Immature natural killer cell (primary cell): ENCODE measurements at regions not wholly inside any gene's neighbourhood (a gene's known extent, or its start where the extent isn't known, plus 50 kb on each side); places are given as distances from the start of the nearest gene placed in this dataset.

Source experiments
- DNase-seq, 3 donors: peaks; one replicate each; pipeline ENCODE4 v3.0.0; 2022; ENCODE audit warnings: mixed read lengths in 1 of 3
- H3K27ac Mint-ChIP-seq, 6 donors: one replicate each; pipeline ENCODE4 v1.8.0; 2020; ENCODE audit warnings: mixed read lengths in 6 of 6, mild to moderate bottlenecking in 5 of 6, inconsistent platforms in 4 of 6, moderate library complexity in 3 of 6
- H3K27me3 Mint-ChIP-seq, 3 donors: one replicate each; pipeline ENCODE4 v1.8.0; 2020 to 2021; ENCODE audit warnings: low read depth in 3 of 3, mild to moderate bottlenecking in 3 of 3, mixed read lengths in 3 of 3, moderate library complexity in 3 of 3, inconsistent platforms in 1 of 3
- H3K36me3 Mint-ChIP-seq, 3 donors: one replicate each; pipeline ENCODE4 v1.8.0; 2020; ENCODE audit warnings: mixed read lengths in 3 of 3, inconsistent platforms in 2 of 3, mild to moderate bottlenecking in 2 of 3
- H3K4me1 Mint-ChIP-seq, 2 donors: one replicate each; pipeline ENCODE4 v1.8.0; 2020; ENCODE audit warnings: inconsistent platforms in 2 of 2, mild to moderate bottlenecking in 2 of 2, mixed read lengths in 2 of 2, moderate library complexity in 1 of 2
- H3K4me3 Mint-ChIP-seq, 5 donors: one replicate each; pipeline ENCODE4 v1.8.0; 2020; ENCODE audit warnings: mild to moderate bottlenecking in 5 of 5, mixed read lengths in 5 of 5, inconsistent platforms in 3 of 5, moderate library complexity in 3 of 5
- H3K9me3 Mint-ChIP-seq, 6 donors: one replicate each; pipeline ENCODE4 v1.8.0; 2020; ENCODE audit warnings: mild to moderate bottlenecking in 6 of 6, mixed read lengths in 6 of 6, inconsistent platforms in 4 of 6, moderate library complexity in 3 of 6

DNA sequence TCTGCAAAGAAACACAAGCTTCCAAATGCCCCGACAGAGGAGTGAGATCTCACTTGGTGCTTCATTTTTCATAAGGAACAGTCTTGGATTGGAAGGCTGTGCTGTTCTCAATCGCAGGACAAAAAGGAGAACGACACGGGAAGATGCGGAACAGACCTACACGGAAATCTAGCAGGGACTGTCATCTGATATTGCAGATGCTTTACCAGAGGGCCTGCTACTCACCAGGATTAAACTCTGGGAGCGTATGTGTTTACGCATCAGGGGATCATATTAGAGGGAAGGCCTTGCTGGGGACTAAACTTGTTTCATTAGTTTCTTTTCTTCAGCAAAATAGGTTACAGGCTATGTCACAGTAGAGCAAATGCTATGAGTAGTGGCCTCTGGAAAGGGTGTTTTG, 82.8 kb upstream of the EEPD1 start:
- Mint-ChIP-seq H3K36me3 (no peaks in the 10 kb centered on the region), H3K27me3 (peaks cover 0 to 8% (median 2%) of the 10 kb centered on the region in 3 donors), H3K4me3 (no peak overlapping the region), H3K9me3 (no peaks in the 10 kb centered on the region), H3K27ac (no peak overlapping the region), H3K4me1 (no peaks in the 10 kb centered on the region)
- no peak for DNase-seq

DNA sequence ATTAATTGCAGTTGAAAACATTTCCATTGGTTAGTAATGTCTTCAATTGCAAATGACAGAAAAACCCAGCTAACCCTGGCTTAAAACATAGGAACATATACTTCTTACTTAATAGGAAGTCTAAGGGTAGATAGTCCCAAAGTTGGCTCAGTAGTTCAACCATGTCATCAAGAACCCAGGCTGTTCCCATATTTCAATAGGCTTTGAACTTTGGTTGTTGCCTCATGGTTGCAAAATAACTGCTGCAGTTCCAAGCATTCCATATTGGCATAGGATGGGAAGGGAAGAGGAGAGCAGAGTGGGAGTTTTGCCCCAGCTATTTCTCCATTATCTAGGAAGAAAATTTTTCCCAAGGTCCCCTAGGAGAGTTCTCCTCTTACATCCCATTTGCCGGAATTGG, 81.4 kb upstream of the EEPD1 start:
- H3K9me3 Mint-ChIP-seq = no peaks in the 10 kb centered on the region
- H3K4me3 Mint-ChIP-seq = no peak overlapping the region

DNA sequence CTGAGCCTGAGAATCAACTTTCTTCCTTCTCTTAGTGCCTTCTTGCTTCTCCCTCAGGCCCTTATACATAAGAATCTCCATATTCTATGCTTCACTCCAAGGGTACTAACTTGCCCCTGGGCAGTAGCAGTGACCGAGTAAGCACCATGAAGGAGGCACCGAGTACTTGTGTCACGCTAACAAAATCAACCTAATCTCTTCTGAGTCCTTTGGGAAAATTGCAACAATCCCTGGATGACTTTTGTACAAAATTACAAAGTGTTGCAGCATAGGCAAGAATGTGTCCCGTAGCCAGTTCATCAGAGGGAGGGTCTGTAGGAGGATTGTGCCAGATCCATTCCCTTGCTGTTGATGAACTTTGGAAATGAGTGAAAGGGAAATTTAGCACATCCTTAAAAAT, 80.4 kb upstream of the EEPD1 start:
- Mint-ChIP-seq H3K9me3 (no peaks in the 10 kb centered on the region), H3K27me3 (peaks cover 0 to 7% (median 2%) of the 10 kb centered on the region in 3 donors), H3K36me3 (no peaks in the 10 kb centered on the region), H3K4me1 (no peaks in the 10 kb centered on the region), H3K4me3 (no peak overlapping the region), H3K27ac (no peak overlapping the region)
- DNase-seq = no peak

More for the DNA sequence above, 81.4 kb upstream of the EEPD1 start:
- Mint-ChIP-seq H3K27me3 (peaks cover 0 to 7% (median 0%) of the 10 kb centered on the region in 3 donors), H3K27ac (no peak overlapping the region), H3K4me1 (no peaks in the 10 kb centered on the region), H3K36me3 (no peaks in the 10 kb centered on the region)
- no peak for DNase-seq

DNA sequence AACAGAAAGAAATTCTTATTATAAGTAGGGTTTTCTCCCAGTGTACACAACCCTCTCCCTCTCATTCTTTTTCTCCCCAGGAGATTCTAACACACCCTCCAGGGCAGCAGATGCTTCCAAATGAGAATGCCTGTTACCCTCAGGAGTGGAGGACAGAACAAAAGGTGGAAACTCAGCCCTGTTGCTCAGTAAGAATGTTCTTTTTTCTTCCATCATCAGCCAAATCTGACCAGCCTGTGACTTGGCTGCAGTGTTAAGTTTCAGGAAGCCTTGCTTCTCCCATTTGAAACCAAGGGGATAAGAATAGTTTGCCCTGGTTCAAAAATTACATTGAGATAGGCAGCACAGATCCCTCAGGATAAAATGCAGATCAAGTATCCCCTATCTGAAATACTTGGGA, 77.5 kb upstream of the EEPD1 start:
- peaks cover 0 to 7% (median 5%) of the 10 kb centered on the region in 3 donors for H3K27me3 Mint-ChIP-seq

DNA sequence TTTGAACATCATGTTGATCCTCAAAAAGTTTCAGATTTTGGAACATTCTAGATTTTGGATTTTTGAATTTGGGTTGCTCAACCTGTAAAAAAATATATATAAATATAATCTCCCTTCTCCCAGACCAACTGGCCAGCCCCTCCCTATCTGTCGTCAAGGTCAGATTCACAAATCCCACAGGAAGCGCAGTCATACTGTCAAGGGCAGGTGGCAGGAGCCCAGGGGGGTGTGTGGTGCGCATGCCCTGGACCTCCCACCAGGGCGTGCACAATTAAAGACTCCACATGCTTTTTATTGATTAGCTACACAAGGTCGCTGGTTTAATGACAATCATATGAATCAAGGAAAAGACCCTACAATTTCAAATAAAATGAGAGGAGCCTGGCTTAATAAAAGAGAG, 77.0 kb upstream of the EEPD1 start:
- no peaks in the 10 kb centered on the region for H3K4me1 Mint-ChIP-seq
- no peaks in the 10 kb centered on the region for H3K36me3 Mint-ChIP-seq
- H3K27me3 Mint-ChIP-seq = peaks cover 0 to 5% (median 4%) of the 10 kb centered on the region in 3 donors
- H3K9me3 Mint-ChIP-seq = no peaks in the 10 kb centered on the region
- no peak overlapping the region for H3K27ac Mint-ChIP-seq
- DNase-seq = no peak
- H3K4me3 Mint-ChIP-seq = no peak overlapping the region

More for the DNA sequence above, 77.5 kb upstream of the EEPD1 start:
- H3K27ac Mint-ChIP-seq = no peak overlapping the region
- H3K9me3 Mint-ChIP-seq = no peaks in the 10 kb centered on the region
- no peaks in the 10 kb centered on the region for H3K4me1 Mint-ChIP-seq
- H3K36me3 Mint-ChIP-seq = no peaks in the 10 kb centered on the region
- H3K4me3 Mint-ChIP-seq = no peak overlapping the region
- DNase-seq = no peak

DNA sequence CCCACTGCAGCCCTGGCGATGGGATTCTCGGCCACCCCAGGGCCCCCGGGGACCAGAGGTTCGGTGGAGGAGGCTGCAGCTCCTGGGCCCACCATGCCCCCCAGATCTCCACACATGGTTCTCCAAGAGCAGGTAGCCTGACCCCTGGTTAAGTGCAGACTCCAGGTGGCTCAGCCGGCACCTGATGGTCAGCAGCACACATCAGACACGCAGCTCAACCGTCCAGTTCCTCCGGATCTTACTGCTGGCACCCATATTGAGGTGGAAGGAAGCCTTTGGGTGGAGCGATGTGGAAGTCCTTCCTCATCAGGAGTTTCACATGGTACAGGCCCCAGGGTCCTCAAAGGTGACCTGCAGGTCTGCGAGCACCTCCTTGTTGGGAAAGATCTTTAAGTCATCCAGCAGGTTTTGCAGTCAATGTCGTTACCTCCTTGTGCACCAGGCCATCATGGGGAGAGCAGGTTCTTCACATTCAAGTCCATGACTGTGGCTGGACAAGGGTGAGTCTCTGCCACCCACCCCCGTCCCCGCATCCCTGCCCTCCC, 74.2 kb upstream of the EEPD1 start:
- Mint-ChIP-seq H3K9me3 (no peaks in the 10 kb centered on the region), H3K4me3 (no peak overlapping the region), H3K36me3 (no peaks in the 10 kb centered on the region), H3K27ac (no peak overlapping the region), H3K4me1 (no peaks in the 10 kb centered on the region), H3K27me3 (peaks cover 4 to 12% (median 4%) of the 10 kb centered on the region in 3 donors)
- DNase-seq = no peak

DNA sequence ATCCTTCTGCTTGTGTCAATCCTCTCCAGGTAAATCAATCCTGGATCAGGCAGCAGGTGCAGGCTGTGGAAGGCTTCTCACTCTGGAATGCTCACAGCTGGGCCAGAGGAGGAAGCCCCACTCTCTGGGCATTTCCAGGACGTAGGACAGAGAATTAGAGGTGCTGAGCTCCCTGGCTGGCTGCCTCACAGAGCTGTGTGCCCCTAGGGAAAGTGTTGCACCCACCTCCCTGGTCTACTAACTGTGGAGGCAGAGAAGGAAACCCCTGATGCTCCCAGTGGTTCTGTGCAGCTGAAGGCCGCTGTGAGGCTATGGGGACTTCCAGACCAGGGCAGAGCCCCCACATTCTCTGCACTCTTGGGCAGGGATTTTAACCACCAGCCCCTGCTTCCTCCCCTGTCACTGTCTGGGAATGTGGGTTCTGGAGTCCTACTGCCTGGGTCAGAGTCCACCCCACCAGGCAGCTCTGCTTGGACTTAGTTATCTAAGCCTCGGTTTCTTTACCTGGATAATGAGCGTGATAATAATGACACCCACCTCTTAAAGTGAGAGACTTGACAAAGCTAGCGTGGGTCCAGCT, 73.5 kb upstream of the EEPD1 start:
- no peaks in the 10 kb centered on the region for H3K36me3 Mint-ChIP-seq
- no peaks in the 10 kb centered on the region for H3K4me1 Mint-ChIP-seq
- no peak overlapping the region for H3K27ac Mint-ChIP-seq
- no peak for DNase-seq
- H3K27me3 Mint-ChIP-seq = peaks cover 4 to 12% (median 4%) of the 10 kb centered on the region in 3 donors
- H3K9me3 Mint-ChIP-seq = no peaks in the 10 kb centered on the region
- no peak overlapping the region for H3K4me3 Mint-ChIP-seq

DNA sequence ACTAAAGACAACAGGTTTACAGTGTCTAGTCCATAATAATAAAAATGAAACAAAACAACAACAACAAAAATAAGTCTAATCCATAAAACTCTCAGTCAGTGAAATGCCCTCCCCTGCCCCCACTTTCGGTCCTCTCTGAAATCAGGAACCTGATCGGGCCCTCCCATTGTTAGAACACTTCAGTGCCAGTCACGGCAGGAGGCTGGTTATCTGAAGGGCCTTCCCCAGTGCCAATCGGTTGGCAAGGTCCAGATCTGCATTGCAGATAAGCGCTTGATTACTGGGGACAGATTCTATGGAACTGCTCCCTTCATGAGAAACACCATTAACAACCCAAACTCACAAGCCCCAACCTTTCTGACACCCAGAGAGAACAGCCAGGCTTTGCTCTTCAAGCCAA, 72.2 kb upstream of the EEPD1 start:
- H3K27ac Mint-ChIP-seq = no peak overlapping the region
- H3K4me1 Mint-ChIP-seq = no peaks in the 10 kb centered on the region
- no peak overlapping the region for H3K4me3 Mint-ChIP-seq
- H3K36me3 Mint-ChIP-seq = no peaks in the 10 kb centered on the region
- H3K9me3 Mint-ChIP-seq = no peaks in the 10 kb centered on the region
- DNase-seq = no peak
- peaks cover 0 to 12% (median 4%) of the 10 kb centered on the region in 3 donors for H3K27me3 Mint-ChIP-seq

DNA sequence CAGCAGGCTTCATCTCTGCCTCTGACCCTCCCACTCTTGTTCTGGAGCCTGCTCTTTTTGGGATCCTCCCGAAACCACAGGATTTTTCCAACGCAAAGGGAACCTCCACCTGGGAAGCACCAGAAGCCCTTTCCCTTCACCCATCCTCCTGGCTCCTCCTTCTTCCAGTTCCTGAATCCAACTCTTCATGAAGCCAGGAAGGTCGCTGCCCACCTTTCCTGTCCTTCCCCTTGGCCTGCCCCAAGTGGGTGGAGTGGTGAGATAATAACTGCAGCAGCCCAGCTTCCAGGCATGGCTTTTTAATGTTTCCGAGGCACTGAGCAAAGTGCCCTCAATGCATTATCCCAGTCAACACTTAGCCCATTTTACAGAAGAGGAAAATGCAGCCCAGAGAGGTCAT, 70.8 kb upstream of the EEPD1 start:
- no peak overlapping the region for H3K4me3 Mint-ChIP-seq
- H3K4me1 Mint-ChIP-seq = no peaks in the 10 kb centered on the region
- H3K27me3 Mint-ChIP-seq = peaks cover 0 to 12% (median 8%) of the 10 kb centered on the region in 3 donors
- DNase-seq = no peak
- no peaks in the 10 kb centered on the region for H3K9me3 Mint-ChIP-seq
- no peak overlapping the region for H3K27ac Mint-ChIP-seq
- H3K36me3 Mint-ChIP-seq = no peaks in the 10 kb centered on the region

DNA sequence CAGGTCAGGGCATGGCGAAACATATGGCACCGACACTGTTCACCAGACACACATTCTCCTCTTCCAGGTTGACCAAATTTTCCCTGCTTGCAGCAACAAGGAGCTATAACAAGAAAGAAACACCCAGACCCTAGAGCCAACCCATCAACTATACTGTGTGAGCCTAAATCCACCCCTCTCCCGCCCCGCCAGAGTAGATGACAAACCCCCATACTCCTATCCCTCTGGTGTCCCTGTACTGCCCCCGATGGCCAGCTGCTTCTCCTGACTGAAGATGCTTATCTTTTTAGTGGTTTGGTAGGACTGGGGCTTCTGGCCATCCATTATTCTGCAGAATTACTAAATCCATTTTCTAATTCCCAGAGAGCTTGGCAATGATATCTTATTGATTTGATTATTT, 70.1 kb upstream of the EEPD1 start:
- no peak overlapping the region for H3K4me3 Mint-ChIP-seq
- H3K4me1 Mint-ChIP-seq = no peaks in the 10 kb centered on the region
- peaks cover 0 to 8% (median 7%) of the 10 kb centered on the region in 3 donors for H3K27me3 Mint-ChIP-seq
- H3K9me3 Mint-ChIP-seq = peaks cover 0 to 2% (median 0%) of the 10 kb centered on the region in 6 donors
- no peaks in the 10 kb centered on the region for H3K36me3 Mint-ChIP-seq
- DNase-seq = no peak
- no peak overlapping the region for H3K27ac Mint-ChIP-seq

DNA sequence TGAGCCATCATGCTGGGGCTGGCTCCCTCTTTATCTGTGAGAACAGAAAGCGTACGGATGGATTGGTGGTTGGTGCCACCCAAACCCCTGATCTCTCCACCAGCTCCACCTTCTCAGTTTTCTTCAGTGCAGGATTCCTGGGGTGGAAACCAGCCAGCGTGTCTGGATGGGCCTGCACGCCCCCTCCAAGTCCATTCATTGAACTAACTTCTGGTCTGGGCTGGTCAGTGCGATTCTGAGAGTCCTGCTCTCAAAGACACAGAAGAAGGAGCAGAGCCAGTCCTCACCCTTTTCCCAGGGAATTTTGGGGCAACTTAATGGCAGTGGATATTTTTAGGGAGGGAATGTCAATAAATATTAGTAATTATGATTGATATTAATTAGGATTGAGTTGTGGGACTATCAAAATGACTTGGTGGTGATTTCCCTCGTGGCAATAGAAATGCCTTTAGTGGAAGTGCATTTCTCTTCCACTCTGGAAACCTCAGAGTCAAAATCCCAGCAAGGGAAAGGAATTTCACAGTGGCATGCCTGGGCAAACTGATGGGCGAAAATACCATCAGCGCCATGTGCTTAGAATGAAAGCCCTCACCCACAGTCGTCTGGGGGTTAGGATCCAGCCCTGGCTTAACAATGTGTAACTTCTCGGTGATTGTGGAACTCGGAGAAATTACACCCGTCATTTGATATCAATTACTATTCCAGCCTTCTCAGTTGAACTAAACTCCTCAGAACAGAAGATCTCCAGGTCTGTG, 69.3 kb upstream of the EEPD1 start:
- Mint-ChIP-seq H3K36me3 (no peaks in the 10 kb centered on the region), H3K4me3 (no peak overlapping the region), H3K4me1 (no peaks in the 10 kb centered on the region), H3K9me3 (peaks cover 0 to 5% (median 0%) of the 10 kb centered on the region in 6 donors), H3K27me3 (peaks cover 0 to 8% (median 7%) of the 10 kb centered on the region in 3 donors), H3K27ac (no peak overlapping the region)
- DNase-seq = no peak

DNA sequence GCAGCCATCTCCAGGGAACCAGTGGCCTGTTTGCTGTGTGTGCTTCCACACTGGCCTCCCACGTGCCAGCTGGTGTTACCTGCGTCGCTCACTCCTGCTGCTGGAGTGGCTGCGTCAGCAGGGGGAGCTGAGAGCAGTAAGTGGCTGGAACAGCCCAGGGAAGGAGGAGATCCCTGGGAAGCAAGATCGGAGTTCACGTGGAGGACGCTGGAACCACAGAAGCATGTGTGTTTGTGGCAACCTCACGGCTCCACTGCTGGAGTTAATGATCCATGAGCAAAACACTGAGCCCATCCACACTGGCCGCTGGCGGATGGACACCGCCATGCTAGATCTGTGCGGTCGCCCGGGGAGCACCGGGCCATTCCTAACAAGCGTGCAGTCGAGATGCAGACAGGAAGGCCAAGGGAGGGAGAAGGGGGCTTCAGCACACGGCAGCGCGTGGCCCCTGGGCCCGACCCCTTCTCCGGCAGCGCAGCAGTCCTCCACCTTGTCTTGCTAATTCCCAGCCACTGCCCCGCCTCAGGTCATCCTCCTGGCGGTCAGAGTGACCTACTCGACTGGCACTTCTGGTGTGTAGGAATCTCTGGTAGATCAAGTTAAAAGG, 68.5 kb upstream of the EEPD1 start:
- DNase-seq = no peak
- H3K36me3 Mint-ChIP-seq = no peaks in the 10 kb centered on the region
- peaks cover 0 to 8% (median 7%) of the 10 kb centered on the region in 3 donors for H3K27me3 Mint-ChIP-seq
- H3K4me3 Mint-ChIP-seq = no peak overlapping the region
- H3K4me1 Mint-ChIP-seq = no peaks in the 10 kb centered on the region
- H3K27ac Mint-ChIP-seq = no peak overlapping the region
- peaks cover 0 to 5% (median 0%) of the 10 kb centered on the region in 6 donors for H3K9me3 Mint-ChIP-seq

DNA sequence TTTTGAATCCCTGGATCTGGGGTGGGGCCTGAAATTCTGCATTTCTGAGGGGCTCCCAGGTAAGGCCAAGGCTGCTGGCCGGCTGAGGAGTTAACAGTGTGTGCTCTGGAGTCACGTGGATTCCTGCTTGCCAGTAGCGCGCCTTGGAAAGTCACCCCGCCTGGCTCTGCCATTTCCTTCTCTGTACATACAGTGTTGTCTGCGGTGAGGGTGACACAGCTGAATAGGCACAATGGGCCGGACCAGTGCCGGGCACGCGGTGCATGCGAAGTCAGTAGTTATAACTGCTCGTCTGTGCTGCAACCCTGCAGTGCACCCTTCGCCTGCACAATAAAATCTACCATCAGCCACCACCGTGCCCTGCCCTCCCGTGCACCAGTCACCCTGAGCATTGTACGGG, 68.0 kb upstream of the EEPD1 start:
- peaks cover 0 to 8% (median 7%) of the 10 kb centered on the region in 3 donors for H3K27me3 Mint-ChIP-seq
- no peaks in the 10 kb centered on the region for H3K4me1 Mint-ChIP-seq

DNA sequence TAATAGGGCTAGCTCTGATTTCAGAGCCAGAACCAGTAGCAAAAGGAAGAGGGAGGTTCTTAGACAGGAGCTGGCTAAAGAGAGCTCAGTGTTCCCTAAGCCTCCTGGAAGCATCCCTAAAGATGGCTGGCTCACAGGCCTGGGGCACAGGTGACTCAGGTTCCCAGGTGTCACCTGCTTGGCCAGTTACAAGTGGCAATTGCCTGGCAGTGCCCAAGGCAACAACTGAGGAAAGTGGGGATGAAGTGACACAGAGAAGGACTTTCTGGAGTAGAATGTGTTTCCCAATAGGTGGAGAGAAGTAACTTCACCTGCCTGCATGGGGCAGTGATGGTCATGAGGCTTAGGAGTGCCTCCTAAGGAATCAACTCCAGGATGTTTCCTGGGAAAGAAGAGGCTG, 66.5 kb upstream of the EEPD1 start:
- DNase-seq = no peak
- H3K36me3 Mint-ChIP-seq = no peaks in the 10 kb centered on the region
- no peaks in the 10 kb centered on the region for H3K4me1 Mint-ChIP-seq
- no peak overlapping the region for H3K4me3 Mint-ChIP-seq
- peaks cover 0 to 8% (median 4%) of the 10 kb centered on the region in 3 donors for H3K27me3 Mint-ChIP-seq
- peaks cover 0 to 5% (median 0%) of the 10 kb centered on the region in 6 donors for H3K9me3 Mint-ChIP-seq
- H3K27ac Mint-ChIP-seq = no peak overlapping the region

More for the DNA sequence above, 68.0 kb upstream of the EEPD1 start:
- H3K27ac Mint-ChIP-seq = no peak overlapping the region
- DNase-seq = no peak
- no peaks in the 10 kb centered on the region for H3K36me3 Mint-ChIP-seq
- peaks cover 0 to 5% (median 0%) of the 10 kb centered on the region in 6 donors for H3K9me3 Mint-ChIP-seq
- no peak overlapping the region for H3K4me3 Mint-ChIP-seq
